Right lobe of liver (tissue), 4 donors: ENCODE measurements at regions not wholly inside any gene's neighbourhood (a gene's known extent, or its start where the extent isn't known, plus 50 kb on each side); places are given as distances from the start of the nearest gene placed in this dataset.

Experiments used
- CTCF ChIP-seq, 4 donors: fragments of 200-600 bp in 3 of 4; fragments of 450-650 bp in 1 of 4; IDR thresholded peaks; one replicate each; pipeline versions ENCODE4 v1.5.1 to v1.8.0; 2016 to 2022; ENCODE audit warnings: antibody characterized with exemption in 4 of 4, mild to moderate bottlenecking in 2 of 4
- POLR2A ChIP-seq: fragments of 450-650 bp; IDR thresholded peaks from one replicate; pipeline ENCODE4 v1.6.1; 2017; ENCODE audit warnings: antibody characterized with exemption, mild to moderate bottlenecking
- donor health status: DM: no; HTN: no; CAD: no.
- donor health status: DM: no; HTN: no; CAD: no.
- donor health status: DM: no; HTN: yes; CAD: no.

- TF ChIP-seq CTCF (IDR thresholded peaks at IDR 0.05) (no peak), POLR2A (no peak)
Measured at GRCh38 chr2:140023291-140023690, 1243.1 kb upstream of the NXPH2 start.
